Right atrium auricular region (tissue), 2 donors: ENCODE measurements at regions not wholly inside any gene's neighbourhood (a gene's known extent, or its start where the extent isn't known, plus 50 kb on each side); places are given as distances from the start of the nearest gene placed in this dataset.

Experiments
- DNase-seq: peaks from one replicate; pipeline ENCODE4 v3.0.0-alpha.2; 2019; ENCODE audit warnings: low spot score
- H3K27ac ChIP-seq, 2 donors: fragments of 200-600 bp; sonication (generic); 1 replicate in 1 of 2; 2 replicates in 1 of 2; pipeline ENCODE4 v1.5.1; 2016 to 2019
- H3K27me3 ChIP-seq, 2 donors: fragments of 200-600 bp; sonication (generic); one replicate each; pipeline versions ENCODE4 v1.5.1 to v1.6.0; 2017 to 2019
- H3K36me3 ChIP-seq: fragments of 200-600 bp; sonication (generic); one replicate; pipeline ENCODE4 v1.5.1; 2016
- H3K4me1 ChIP-seq, 2 donors: fragments of 200-600 bp; sonication (generic); one replicate each; pipeline versions ENCODE4 v1.5.1 to v1.6.0; 2017 to 2019
- H3K4me3 ChIP-seq, 2 donors: fragments of 200-600 bp; sonication (generic); 1 replicate in 1 of 2; 2 replicates in 1 of 2; pipeline ENCODE4 v1.5.1; 2017 to 2019; ENCODE audit warnings: mild to moderate bottlenecking in 1 of 2, moderate library complexity in 1 of 2
- H3K9me3 ChIP-seq, 2 donors: fragments of 200-600 bp; sonication (generic); one replicate each; pipeline ENCODE4 v1.5.1; 2019
- TF ChIP-seq, protein P1 (sequence below), 2 donors: fragments of 200-600 bp; sonication (generic); IDR thresholded peaks; one replicate each; pipeline ENCODE4 v1.5.1; 2019; ENCODE audit warnings: antibody characterized with exemption in 2 of 2

DNA sequence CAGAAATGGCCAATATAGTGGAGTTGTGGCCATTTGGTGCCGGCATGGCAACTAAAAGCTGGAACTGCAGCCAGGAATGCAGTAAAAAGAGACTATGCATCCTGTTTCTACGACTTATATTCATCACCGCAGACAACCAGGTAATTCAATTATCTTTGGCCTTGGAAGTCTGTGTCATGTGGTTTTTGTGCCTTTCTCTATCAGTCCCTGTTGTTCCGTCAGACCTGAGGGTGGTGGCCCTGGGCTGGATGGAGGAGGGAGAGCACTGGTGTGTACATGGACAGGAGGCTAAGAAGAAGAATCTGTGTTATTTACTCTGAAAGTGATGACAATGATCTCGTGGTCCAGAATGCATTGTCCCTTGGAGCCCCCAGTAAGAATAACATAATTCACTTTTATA lies 852.6 kb downstream of the VRK1 start:
- Histone ChIP-seq H3K27ac (no peak overlapping the region), H3K36me3 (no peaks in the 10 kb centered on the region), H3K27me3 (no peaks in the 10 kb centered on the region), H3K4me3 (no peak overlapping the region), H3K9me3 (no peaks in the 10 kb centered on the region), H3K4me1 (no peaks in the 10 kb centered on the region)
- TF ChIP-seq, protein P1, sequence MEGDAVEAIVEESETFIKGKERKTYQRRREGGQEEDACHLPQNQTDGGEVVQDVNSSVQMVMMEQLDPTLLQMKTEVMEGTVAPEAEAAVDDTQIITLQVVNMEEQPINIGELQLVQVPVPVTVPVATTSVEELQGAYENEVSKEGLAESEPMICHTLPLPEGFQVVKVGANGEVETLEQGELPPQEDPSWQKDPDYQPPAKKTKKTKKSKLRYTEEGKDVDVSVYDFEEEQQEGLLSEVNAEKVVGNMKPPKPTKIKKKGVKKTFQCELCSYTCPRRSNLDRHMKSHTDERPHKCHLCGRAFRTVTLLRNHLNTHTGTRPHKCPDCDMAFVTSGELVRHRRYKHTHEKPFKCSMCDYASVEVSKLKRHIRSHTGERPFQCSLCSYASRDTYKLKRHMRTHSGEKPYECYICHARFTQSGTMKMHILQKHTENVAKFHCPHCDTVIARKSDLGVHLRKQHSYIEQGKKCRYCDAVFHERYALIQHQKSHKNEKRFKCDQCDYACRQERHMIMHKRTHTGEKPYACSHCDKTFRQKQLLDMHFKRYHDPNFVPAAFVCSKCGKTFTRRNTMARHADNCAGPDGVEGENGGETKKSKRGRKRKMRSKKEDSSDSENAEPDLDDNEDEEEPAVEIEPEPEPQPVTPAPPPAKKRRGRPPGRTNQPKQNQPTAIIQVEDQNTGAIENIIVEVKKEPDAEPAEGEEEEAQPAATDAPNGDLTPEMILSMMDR (IDR thresholded peaks at IDR 0.05): no peak
- DNase-seq: no peak

DNA sequence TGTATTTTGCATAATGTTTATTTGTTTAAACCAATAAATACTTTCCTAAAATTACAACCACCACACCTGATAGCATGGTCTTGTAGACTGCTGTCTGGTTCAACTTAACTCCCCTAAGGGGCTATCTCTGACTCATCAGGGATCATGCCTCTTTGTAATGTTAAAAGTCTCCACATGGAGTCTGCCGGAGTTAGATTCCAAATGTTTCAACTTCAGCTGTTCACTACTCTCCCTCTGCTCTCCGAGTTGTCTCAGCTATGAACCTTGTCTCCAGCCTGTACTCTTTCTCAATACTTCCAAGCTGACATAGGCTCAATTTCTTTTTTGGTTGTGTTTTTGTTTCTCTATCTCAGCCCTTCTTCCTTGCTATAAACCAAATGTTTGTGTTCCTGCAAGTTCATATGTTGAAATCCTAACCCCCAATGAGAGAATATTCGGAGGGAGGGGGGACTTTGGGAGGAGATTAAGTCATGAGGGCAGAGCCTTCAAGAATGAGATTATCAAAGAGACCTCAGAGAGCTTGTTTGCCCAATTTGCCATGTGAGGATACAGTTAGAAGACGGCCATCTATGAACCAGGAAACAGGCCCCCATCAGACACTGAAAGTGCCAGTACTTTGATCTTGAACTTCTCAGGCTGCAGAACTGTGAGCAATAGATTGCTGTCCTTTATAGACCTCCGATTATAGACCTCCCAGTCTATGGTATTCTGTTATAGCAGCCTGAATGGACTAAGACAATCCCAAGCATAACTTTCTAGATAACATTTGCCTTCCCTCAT lies 858.2 kb downstream of the VRK1 start:
- Histone ChIP-seq H3K36me3 (no peaks in the 10 kb centered on the region), H3K27ac (no peak overlapping the region), H3K4me3 (no peak overlapping the region), H3K9me3 (no peaks in the 10 kb centered on the region), H3K27me3 (no peaks in the 10 kb centered on the region), H3K4me1 (no peaks in the 10 kb centered on the region)
- DNase-seq: no peak
- TF ChIP-seq, protein P1 (IDR thresholded peaks at IDR 0.05): no peak

DNA sequence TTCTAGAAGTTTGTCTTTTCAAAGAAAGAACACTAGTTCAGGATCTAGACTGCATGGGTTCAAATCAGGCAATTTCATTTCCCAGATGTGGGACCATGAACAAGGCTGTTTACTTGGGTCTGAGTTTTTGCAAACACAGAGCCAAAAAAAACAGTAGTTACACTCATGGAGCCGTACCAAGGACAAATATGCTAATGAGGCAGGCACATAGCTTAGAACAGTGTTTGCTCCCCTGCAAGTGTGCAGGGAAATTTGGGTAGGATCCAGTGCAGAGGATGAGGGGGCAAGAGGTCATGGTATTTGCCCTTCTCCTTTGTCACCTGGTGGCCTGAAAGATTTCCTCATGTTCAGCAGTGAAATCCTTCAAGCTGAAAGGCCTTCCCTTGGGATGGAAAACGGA lies 860.4 kb downstream of the VRK1 start:
- no peaks in the 10 kb centered on the region for H3K36me3 ChIP-seq
- no peak overlapping the region for H3K27ac ChIP-seq
- no peak for DNase-seq
- H3K9me3 ChIP-seq: no peaks in the 10 kb centered on the region
- H3K27me3 ChIP-seq: no peaks in the 10 kb centered on the region
- no peak overlapping the region for H3K4me3 ChIP-seq
- TF ChIP-seq, protein P1 (IDR thresholded peaks at IDR 0.05): no peak
- no peaks in the 10 kb centered on the region for H3K4me1 ChIP-seq

DNA sequence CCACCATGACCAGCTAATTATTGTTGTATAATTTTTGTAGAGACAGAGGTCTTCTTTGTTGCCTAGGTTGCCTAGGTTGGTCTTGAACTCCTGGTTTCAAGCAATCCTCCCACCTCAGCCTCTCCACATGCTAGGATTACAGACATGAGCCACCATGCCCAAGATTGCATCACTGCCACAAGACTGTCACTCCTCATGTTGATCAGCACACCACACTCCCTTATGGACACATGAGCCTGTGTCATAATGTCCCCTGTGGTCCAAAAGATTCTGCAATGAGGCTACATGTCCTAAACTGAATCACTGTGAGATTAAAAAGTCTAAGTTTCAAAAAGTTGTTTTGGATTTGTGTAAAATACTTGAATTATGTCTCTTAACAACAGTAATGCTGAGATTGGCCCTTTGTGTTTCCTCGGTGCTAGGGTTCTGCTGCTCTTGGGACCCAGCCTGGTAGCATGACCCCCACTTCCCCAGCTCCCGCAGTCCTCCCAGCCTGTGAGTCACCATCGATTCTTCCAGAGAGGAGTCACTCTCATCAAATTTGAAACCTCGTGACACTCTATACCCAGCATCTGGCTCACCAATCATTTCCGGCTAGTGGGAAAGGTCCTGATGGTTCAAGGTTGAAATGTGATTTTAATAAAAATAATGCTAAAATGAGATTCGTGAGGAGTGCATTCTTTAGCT lies 890.9 kb downstream of the VRK1 start:
- DNase-seq: no peak
- TF ChIP-seq, protein P1 (IDR thresholded peaks at IDR 0.05): no peak
- H3K4me3 ChIP-seq: no peak overlapping the region
- H3K27ac ChIP-seq: no peak overlapping the region
- H3K36me3 ChIP-seq: no peaks in the 10 kb centered on the region
- no peaks in the 10 kb centered on the region for H3K9me3 ChIP-seq
- no peaks in the 10 kb centered on the region for H3K27me3 ChIP-seq
- no peaks in the 10 kb centered on the region for H3K4me1 ChIP-seq

DNA sequence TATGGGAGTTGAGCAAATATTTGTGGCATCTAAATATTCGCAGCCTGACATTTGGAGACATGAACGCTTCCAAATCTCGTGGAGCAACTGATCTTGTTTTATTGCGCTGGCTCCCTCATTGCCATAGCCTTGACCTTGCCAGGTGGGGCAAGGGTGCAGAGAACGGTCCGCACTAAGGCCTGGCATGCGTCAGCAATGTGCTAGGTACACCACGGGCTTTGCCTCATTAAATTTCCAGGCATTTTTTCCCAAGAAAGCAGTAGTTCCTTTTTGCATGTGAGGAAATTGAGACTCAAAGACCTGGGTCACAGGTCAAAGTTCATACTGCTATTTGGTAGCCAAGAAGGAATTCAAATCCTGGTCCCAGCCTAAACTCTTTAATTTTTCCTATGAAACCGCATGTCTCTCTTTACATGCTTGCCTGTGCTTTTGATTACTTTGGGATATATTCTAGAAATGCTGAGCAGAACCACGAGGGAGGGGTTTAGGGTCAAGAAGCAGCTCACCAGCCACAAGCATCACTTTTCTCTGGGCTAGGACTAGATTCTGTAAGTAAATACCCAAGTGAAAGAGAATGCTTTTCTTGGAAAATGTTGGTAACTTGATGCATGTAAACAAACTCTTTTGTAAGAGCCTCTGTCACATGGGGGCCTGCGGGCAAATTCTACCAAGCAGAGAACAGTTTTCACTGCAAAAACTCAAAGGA lies 891.6 kb downstream of the VRK1 start:
- Histone ChIP-seq H3K4me1 (no peaks in the 10 kb centered on the region), H3K27me3 (no peaks in the 10 kb centered on the region), H3K4me3 (no peak overlapping the region), H3K27ac (no peak overlapping the region), H3K36me3 (no peaks in the 10 kb centered on the region), H3K9me3 (no peaks in the 10 kb centered on the region)
- TF ChIP-seq, protein P1 (IDR thresholded peaks at IDR 0.05): no peak
- DNase-seq: no peak
